SK-N-SH (cell line): ENCODE measurements at regions not wholly inside any gene's neighbourhood (a gene's known extent, or its start where the extent isn't known, plus 50 kb on each side); places are given as distances from the start of the nearest gene placed in this dataset.

Source experiments
- CTCF ChIA-PET: fragments of 300-600, 350-600 bp; formaldehyde crosslinking; extraction: SDS; loops from one replicate; lab custom pipeline; 2021; lab: Yijun Ruan, JAX
- POLR2A ChIA-PET: fragments of 350-600 bp; sonication (Branson Sonifier 250); formaldehyde crosslinking; extraction: SDS; loops from one replicate; lab custom pipeline; 2020; ENCODE audit warnings: antibody characterized with exemption, inconsistent platforms; lab: Yijun Ruan, JAX
- DNase-seq: peaks from one replicate; pipeline ENCODE4 v3.0.0; 2012
- H2AFZ ChIP-seq: fragments of 200-600 bp; sonication (generic); 2 replicates; pipeline ENCODE4 v1.8.1; 2016; ENCODE audit warnings: antibody characterized with exemption, mild to moderate bottlenecking, low read depth
- H3F3A ChIP-seq: fragments of 200-600 bp; sonication (generic); replicated peaks from 2 replicates; pipeline ENCODE3; 2016; ENCODE audit warnings: antibody characterized with exemption, mild to moderate bottlenecking; ENCODE audit not compliant: insufficient read depth
- H3K27ac ChIP-seq, 2 experiments: fragments of 200-500 bp in 1 of 2; fragments of 200-600 bp in 1 of 2; sonication (Bioruptor generic) in 1 of 2; sonication (generic), shearing (Covaris generic) in 1 of 2; 2 replicates each; pipeline versions ENCODE4 v1.5.1 to v1.6.1; 2014 to 2016; ENCODE audit warnings: low read depth in 2 of 2, inconsistent platforms in 1 of 2, low read length in 1 of 2, mild to moderate bottlenecking in 1 of 2, mixed read lengths in 1 of 2
- H3K27me3 ChIP-seq: fragments of 200-600 bp; sonication (generic), shearing (Covaris generic); 2 replicates; pipeline ENCODE4 v1.6.1; 2016; ENCODE audit warnings: mixed run types; ENCODE audit not compliant: insufficient read depth
- H3K36me3 ChIP-seq, 2 experiments: fragments of 200-500 bp in 1 of 2; fragments of 200-600 bp in 1 of 2; sonication (Bioruptor generic) in 1 of 2; sonication (generic) in 1 of 2; replicated peaks in 1 of 2; 2 replicates each; pipeline versions ENCODE3 to v1.5.1; 2014 to 2016; ENCODE audit warnings: low read length in 1 of 2, mild to moderate bottlenecking in 1 of 2; ENCODE audit not compliant: insufficient read depth in 2 of 2, control insufficient read depth in 1 of 2
- H3K4me1 ChIP-seq, 2 experiments: fragments of 200-500 bp in 1 of 2; fragments of 200-600 bp in 1 of 2; sonication (Bioruptor generic) in 1 of 2; sonication (generic), shearing (Covaris generic) in 1 of 2; 2 replicates each; pipeline versions ENCODE4 v1.5.1 to v1.6.1; 2014 to 2016; ENCODE audit warnings: low read depth in 1 of 2, low read length in 1 of 2, mixed run types in 1 of 2; ENCODE audit not compliant: insufficient read depth in 2 of 2, control insufficient read depth in 1 of 2
- H3K4me2 ChIP-seq: fragments of 200-600 bp; sonication (generic), shearing (Covaris generic); 2 replicates; pipeline ENCODE4 v1.6.1; 2017; ENCODE audit warnings: mixed run types
- H3K4me3 ChIP-seq, 2 experiments: fragments of 200-500 bp in 1 of 2; fragments of 200-600 bp in 1 of 2; sonication (Bioruptor generic) in 1 of 2; sonication (generic), shearing (Covaris generic) in 1 of 2; 2 replicates each; pipeline versions ENCODE4 v1.5.1 to v1.8.1; 2014 to 2016; ENCODE audit warnings: low read depth in 2 of 2, inconsistent platforms in 1 of 2, low read length in 1 of 2, mild to moderate bottlenecking in 1 of 2, mixed read lengths in 1 of 2, moderate library complexity in 1 of 2
- H3K79me2 ChIP-seq: fragments of 200-600 bp; sonication (generic); 2 replicates; pipeline ENCODE4 v1.8.1; 2017; ENCODE audit warnings: mild to moderate bottlenecking; ENCODE audit not compliant: insufficient read depth
- H3K9ac ChIP-seq: fragments of 200-600 bp; sonication (generic); 2 replicates; pipeline ENCODE4 v1.6.1; 2017; ENCODE audit warnings: mixed run types
- H3K9me2 ChIP-seq: fragments of 200-600 bp; sonication (generic); 2 replicates; pipeline ENCODE4 v1.6.1; 2017; ENCODE audit warnings: mixed run types
- H3K9me3 ChIP-seq: fragments of 200-600 bp; sonication (generic); 2 replicates; pipeline ENCODE4 v1.6.1; 2017; ENCODE audit warnings: mixed run types, mild to moderate bottlenecking, moderate library complexity
- H4K20me1 ChIP-seq: fragments of 200-600 bp; sonication (generic); 2 replicates; pipeline ENCODE4 v1.6.1; 2017; ENCODE audit warnings: mild to moderate bottlenecking, mixed run types; ENCODE audit not compliant: insufficient read depth
- EP300 ChIP-seq, 2 experiments: IDR thresholded peaks; 2 replicates each; pipeline versions ENCODE4 v1.4.0 to v1.6.1; 2012; ENCODE audit warnings: borderline replicate concordance in 1 of 2, low read depth in 1 of 2, low read length in 1 of 2
- EZH2phosphoT487 ChIP-seq: fragments of 200-600 bp; sonication (generic); IDR thresholded peaks from 2 replicates; pipeline ENCODE4 v1.6.1; 2017; ENCODE audit warnings: low read depth, mixed run types, mild to moderate bottlenecking, antibody characterized with exemption, moderate library complexity, borderline replicate concordance
- FOXJ3 ChIP-seq: sonication (generic); formaldehyde crosslinking; IDR thresholded peaks from 2 replicates; pipeline ENCODE4 v1.5.1; 2020; ENCODE audit warnings: mild to moderate bottlenecking, missing genetic modification reagents
- GATA2 ChIP-seq: sonication (generic); formaldehyde crosslinking; IDR thresholded peaks from 2 replicates; pipeline ENCODE4 v1.5.0; 2020; ENCODE audit warnings: mild to moderate bottlenecking, missing genetic modification reagents
- NFIC ChIP-seq: IDR thresholded peaks from 2 replicates; pipeline ENCODE4 v1.4.0; 2012; ENCODE audit warnings: borderline replicate concordance
- RAD21 ChIP-seq: IDR thresholded peaks from 2 replicates; pipeline ENCODE4 v1.6.1; 2012; ENCODE audit warnings: mild to moderate bottlenecking, low read length
- RFX5 ChIP-seq: IDR thresholded peaks from 2 replicates; pipeline ENCODE4 v1.6.1; 2012; ENCODE audit warnings: mild to moderate bottlenecking, improper control_type of control experiment, low read length
- WGBS: methylation state at CpG from one replicate; pipeline ENCODE4 v1.1.6; 2017; ENCODE audit warnings: low lambda C conversion rate; 5-methylcytosine and 5-hydroxymethylcytosine counted together
- TF ChIP-seq, protein P1 (sequence below): fragments of 200-600 bp; sonication (generic); IDR thresholded peaks from 2 replicates; pipeline ENCODE4 v1.6.1; 2017; ENCODE audit warnings: antibody characterized with exemption, mild to moderate bottlenecking, moderate library complexity
- TF ChIP-seq, protein P2 (sequence below): fragments of 150-350 bp; IDR thresholded peaks from 2 replicates; pipeline ENCODE4 v1.6.1; 2017; ENCODE audit warnings: antibody characterized with exemption, low read length, low read depth, borderline replicate concordance

DNA sequence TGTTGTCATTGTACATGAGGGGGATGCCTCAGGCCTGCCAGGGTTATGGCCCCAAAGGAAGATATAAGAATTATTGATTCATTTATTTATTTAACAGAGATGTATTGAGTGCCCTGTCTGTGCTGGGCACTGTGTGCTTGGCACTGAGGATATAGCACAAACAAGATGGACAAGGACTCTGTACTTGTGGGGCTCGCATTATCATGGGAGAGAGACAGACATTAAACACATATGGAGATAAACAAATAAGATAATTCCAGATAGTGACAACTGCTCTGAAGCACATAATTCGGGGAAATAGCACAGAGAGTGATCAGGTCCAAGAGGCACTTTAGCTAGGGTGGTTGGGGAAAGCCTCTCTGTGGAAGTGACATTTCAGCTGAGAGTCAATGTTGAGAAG is 119.8 kb upstream of the ARHGAP20 start:
- Histone ChIP-seq H3K4me3 (no peak overlapping the region), H3K36me3 (no peaks in the 10 kb centered on the region), H3K9ac (no peak overlapping the region), H3K9me2 (no peaks in the 10 kb centered on the region), H2AFZ (0 out of 2 replicates have a peak overlapping the region, but pooled peaks have one; percentile 3), H3K79me2 (no peaks in the 10 kb centered on the region), H3K4me2 (peak overlapping the region; percentile 42), H3K27me3 (no peaks in the 10 kb centered on the region), H3K4me1 (peaks cover 12 to 36% of the 10 kb centered on the region in 2 experiments), H3K9me3 (no peaks in the 10 kb centered on the region), H3K27ac (peak overlapping the region; percentile 62 to 87), H3F3A (peaks cover 18% of the 10 kb centered on the region), H4K20me1 (no peaks in the 10 kb centered on the region)
- 54% methylated on average over 2 of the region's 2 CpGs for WGBS
- peak; percentile 75 for TF ChIP-seq GATA2 (CRISPR knock-in tag)
- TF ChIP-seq RAD21, result no peak
- no peak for TF ChIP-seq FOXJ3 (CRISPR knock-in tag)
- POLR2A ChIA-PET, result no interaction called here
- CTCF ChIA-PET, result no interaction called here
- peak; percentile 12 for DNase-seq

DNA sequence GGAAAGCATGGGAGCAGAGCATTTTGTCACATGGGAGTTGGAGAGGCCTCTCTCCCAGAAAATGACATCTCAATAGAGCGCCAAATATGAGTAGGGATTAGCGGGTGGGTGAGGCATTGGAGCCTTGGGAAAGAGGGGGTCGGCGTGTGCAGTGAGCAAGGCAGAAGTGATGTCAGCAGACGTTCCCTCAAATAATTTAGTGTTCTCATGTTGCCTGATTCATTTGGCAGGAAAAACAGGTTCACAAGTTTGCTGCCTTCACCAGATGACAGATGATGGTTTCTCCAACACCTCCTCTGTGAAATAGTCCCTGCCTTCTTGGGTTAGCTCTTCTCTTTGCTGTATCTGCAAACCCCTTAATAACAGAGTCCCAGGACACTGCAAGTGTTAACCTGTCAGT is 118.5 kb upstream of the ARHGAP20 start:
- Histone ChIP-seq H3K27me3 (no peaks in the 10 kb centered on the region), H3K4me1 (peaks cover 12 to 36% of the 10 kb centered on the region in 2 experiments), H3K9me3 (no peaks in the 10 kb centered on the region), H3K36me3 (no peaks in the 10 kb centered on the region), H3K9ac (no peak overlapping the region)
- 80% methylated on average over 5 of the region's 5 CpGs for WGBS
- CTCF ChIA-PET, result interaction anchor here (1.2 kb wide), 1 partner anchor 10 kb away, joined by 3 read pairs; no protein-coding TSS in a partner anchor
- TF ChIP-seq RFX5 (no peak), EP300 (IDR thresholded peaks at IDR 0.05; ENCODE audit: borderline replicate concordance in 1 of 2, low read depth in 1 of 2, low read length in 1 of 2) (no peak), FOXJ3 (CRISPR knock-in tag) (no peak), NFIC (no peak), EZH2phosphoT487 (no peak)
- TF ChIP-seq, protein P1, sequence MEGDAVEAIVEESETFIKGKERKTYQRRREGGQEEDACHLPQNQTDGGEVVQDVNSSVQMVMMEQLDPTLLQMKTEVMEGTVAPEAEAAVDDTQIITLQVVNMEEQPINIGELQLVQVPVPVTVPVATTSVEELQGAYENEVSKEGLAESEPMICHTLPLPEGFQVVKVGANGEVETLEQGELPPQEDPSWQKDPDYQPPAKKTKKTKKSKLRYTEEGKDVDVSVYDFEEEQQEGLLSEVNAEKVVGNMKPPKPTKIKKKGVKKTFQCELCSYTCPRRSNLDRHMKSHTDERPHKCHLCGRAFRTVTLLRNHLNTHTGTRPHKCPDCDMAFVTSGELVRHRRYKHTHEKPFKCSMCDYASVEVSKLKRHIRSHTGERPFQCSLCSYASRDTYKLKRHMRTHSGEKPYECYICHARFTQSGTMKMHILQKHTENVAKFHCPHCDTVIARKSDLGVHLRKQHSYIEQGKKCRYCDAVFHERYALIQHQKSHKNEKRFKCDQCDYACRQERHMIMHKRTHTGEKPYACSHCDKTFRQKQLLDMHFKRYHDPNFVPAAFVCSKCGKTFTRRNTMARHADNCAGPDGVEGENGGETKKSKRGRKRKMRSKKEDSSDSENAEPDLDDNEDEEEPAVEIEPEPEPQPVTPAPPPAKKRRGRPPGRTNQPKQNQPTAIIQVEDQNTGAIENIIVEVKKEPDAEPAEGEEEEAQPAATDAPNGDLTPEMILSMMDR, result no peak
- TF ChIP-seq, protein P2, sequence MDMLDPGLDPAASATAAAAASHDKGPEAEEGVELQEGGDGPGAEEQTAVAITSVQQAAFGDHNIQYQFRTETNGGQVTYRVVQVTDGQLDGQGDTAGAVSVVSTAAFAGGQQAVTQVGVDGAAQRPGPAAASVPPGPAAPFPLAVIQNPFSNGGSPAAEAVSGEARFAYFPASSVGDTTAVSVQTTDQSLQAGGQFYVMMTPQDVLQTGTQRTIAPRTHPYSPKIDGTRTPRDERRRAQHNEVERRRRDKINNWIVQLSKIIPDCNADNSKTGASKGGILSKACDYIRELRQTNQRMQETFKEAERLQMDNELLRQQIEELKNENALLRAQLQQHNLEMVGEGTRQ, result no peak
- TF ChIP-seq, all 33 proteins: peak for 0
- DNase-seq, result no peak
- Histone ChIP-seq H3K4me3 (no peak overlapping the region), H3K27ac (no peak overlapping the region), H4K20me1 (no peaks in the 10 kb centered on the region), H3F3A (peaks cover 18% of the 10 kb centered on the region), H3K9me2 (no peaks in the 10 kb centered on the region), H3K4me2 (no peak overlapping the region), H2AFZ (no peak overlapping the region), H3K79me2 (no peaks in the 10 kb centered on the region)
- POLR2A ChIA-PET, result no interaction called here
